ENCODE measurements at regions not wholly inside any gene's neighbourhood (a gene's known extent, or its start where the extent isn't known, plus 50 kb on each side); places are given as distances from the start of the nearest gene placed in this dataset.

- no peak overlapping the region for H3K4me3 Mint-ChIP-seq
- no peaks in the 10 kb centered on the region for H3K27me3 Mint-ChIP-seq
- no peak for DNase-seq
- ChIA-PET POLR2A (no interaction called here), CTCF (interaction anchor here (0.6 to 1.0 kb wide), 2 partner anchors 13 to 43 kb away, joined by 3 to 4 read pairs; no protein-coding TSS in a partner anchor)
- peaks cover 5% of the 10 kb centered on the region for H3K9me3 Mint-ChIP-seq
- H3K4me1 Mint-ChIP-seq = peaks cover 24% of the 10 kb centered on the region
- no peak overlapping the region for H3K27ac Mint-ChIP-seq
- peaks cover 5% of the 10 kb centered on the region for H3K36me3 Mint-ChIP-seq (ENCODE audit: low read depth)
These were observed 274.9 kb downstream of the PRL start for GRCh38 chr6:22021966-22022365.

GRCh38 chr6:22023937-22024336 lies 272.9 kb downstream of the PRL start:
- Mint-ChIP-seq H3K27ac (no peak overlapping the region), H3K36me3 (ENCODE audit: low read depth) (peaks cover 5% of the 10 kb centered on the region)
- POLR2A ChIA-PET = no interaction called here

GRCh38 chr6:22024973-22025467 lies 271.8 kb downstream of the PRL start:
- peak overlapping the region; percentile 76 for H3K27ac Mint-ChIP-seq
- peaks cover 5% of the 10 kb centered on the region for H3K9me3 Mint-ChIP-seq
- H3K27me3 Mint-ChIP-seq = no peaks in the 10 kb centered on the region
- peaks cover 44% of the 10 kb centered on the region for H3K4me1 Mint-ChIP-seq
- CTCF ChIA-PET = interaction anchor here (0.8 to 1.2 kb wide), 2 partner anchors 10 to 1735 kb away, joined by 3 read pairs; no protein-coding TSS in a partner anchor
- POLR2A ChIA-PET = interaction anchor here (0.5 to 0.9 kb wide), 2 partner anchors 38 to 44 kb away, joined by 3 to 4 read pairs; no protein-coding TSS in a partner anchor
- H3K36me3 Mint-ChIP-seq (ENCODE audit: low read depth) = peaks cover 5% of the 10 kb centered on the region
- no peak for DNase-seq
- no peak overlapping the region for H3K4me3 Mint-ChIP-seq

More at GRCh38 chr6:22023937-22024336, 272.9 kb downstream of the PRL start:
- Mint-ChIP-seq H3K9me3 (peaks cover 5% of the 10 kb centered on the region), H3K4me3 (no peak overlapping the region), H3K27me3 (no peaks in the 10 kb centered on the region), H3K4me1 (peaks cover 37% of the 10 kb centered on the region)
- DNase-seq = no peak
- CTCF ChIA-PET = no interaction called here

GRCh38 chr6:22025468-22026163 lies 271.2 kb downstream of the PRL start:
- Mint-ChIP-seq H3K4me3 (peak overlapping the region; percentile 5), H3K9me3 (peaks cover 5% of the 10 kb centered on the region), H3K27me3 (no peaks in the 10 kb centered on the region), H3K27ac (peak overlapping the region; percentile 76), H3K4me1 (peaks cover 44% of the 10 kb centered on the region), H3K36me3 (ENCODE audit: low read depth) (peaks cover 5% of the 10 kb centered on the region)
- peak; percentile 13 for DNase-seq
- CTCF ChIA-PET = interaction anchor here (0.8 to 1.2 kb wide), 2 partner anchors 10 to 1734 kb away, joined by 3 read pairs; no protein-coding TSS in a partner anchor
- POLR2A ChIA-PET = interaction anchor here (0.5 to 0.9 kb wide), 2 partner anchors 37 to 43 kb away, joined by 3 to 4 read pairs; no protein-coding TSS in a partner anchor

GRCh38 chr6:22026164-22026678 lies 270.6 kb downstream of the PRL start:
- CTCF ChIA-PET = no interaction called here
- peaks cover 5% of the 10 kb centered on the region for H3K36me3 Mint-ChIP-seq (ENCODE audit: low read depth)

GRCh38 chr6:22027040-22027725 lies 269.7 kb downstream of the PRL start:
- POLR2A ChIA-PET = no interaction called here
- Mint-ChIP-seq H3K4me3 (no peak overlapping the region), H3K27ac (no peak overlapping the region), H3K36me3 (ENCODE audit: low read depth) (peaks cover 4% of the 10 kb centered on the region), H3K9me3 (peaks cover 3% of the 10 kb centered on the region), H3K4me1 (peaks cover 44% of the 10 kb centered on the region), H3K27me3 (no peaks in the 10 kb centered on the region)
- no peak for DNase-seq
- CTCF ChIA-PET = interaction anchor here (1.0 kb wide), 1 partner anchor 16 kb away, joined by 5 read pairs; no protein-coding TSS in a partner anchor

More at GRCh38 chr6:22026164-22026678, 270.6 kb downstream of the PRL start:
- Mint-ChIP-seq H3K4me1 (peaks cover 44% of the 10 kb centered on the region), H3K9me3 (peaks cover 5% of the 10 kb centered on the region), H3K4me3 (no peak overlapping the region), H3K27me3 (no peaks in the 10 kb centered on the region), H3K27ac (peak overlapping the region; percentile 76)
- no peak for DNase-seq
- POLR2A ChIA-PET = interaction anchor here (0.9 kb wide), 1 partner anchor 37 kb away, joined by 3 read pairs; no protein-coding TSS in a partner anchor

GRCh38 chr6:22028403-22029090 lies 268.3 kb downstream of the PRL start:
- peak overlapping the region; percentile 62 for H3K27ac Mint-ChIP-seq
- DNase-seq = no peak
- peaks cover 2% of the 10 kb centered on the region for H3K9me3 Mint-ChIP-seq
- POLR2A ChIA-PET = no interaction called here
- H3K27me3 Mint-ChIP-seq = no peaks in the 10 kb centered on the region
- no peak overlapping the region for H3K4me3 Mint-ChIP-seq
- peaks cover 44% of the 10 kb centered on the region for H3K4me1 Mint-ChIP-seq
- CTCF ChIA-PET = interaction anchor here (1.0 kb wide), 1 partner anchor 14 kb away, joined by 5 read pairs; no protein-coding TSS in a partner anchor
- no peaks in the 10 kb centered on the region for H3K36me3 Mint-ChIP-seq (ENCODE audit: low read depth)

GRCh38 chr6:22029171-22029570 lies 267.7 kb downstream of the PRL start:
- Mint-ChIP-seq H3K27me3 (no peaks in the 10 kb centered on the region), H3K9me3 (peaks cover 2% of the 10 kb centered on the region), H3K4me1 (peaks cover 40% of the 10 kb centered on the region), H3K4me3 (no peak overlapping the region), H3K36me3 (ENCODE audit: low read depth) (no peaks in the 10 kb centered on the region), H3K27ac (no peak overlapping the region)
- no peak for DNase-seq
- POLR2A ChIA-PET = no interaction called here
- CTCF ChIA-PET = no interaction called here

GRCh38 chr6:22030730-22031619 lies 265.9 kb downstream of the PRL start:
- CTCF ChIA-PET = interaction anchor here (0.6 kb wide), 1 partner anchor 1045 kb away, joined by 3 read pairs; no protein-coding TSS in a partner anchor
- Mint-ChIP-seq H3K36me3 (ENCODE audit: low read depth) (no peaks in the 10 kb centered on the region), H3K4me1 (peaks cover 29% of the 10 kb centered on the region), H3K9me3 (peaks cover 2% of the 10 kb centered on the region), H3K4me3 (no peak overlapping the region), H3K27ac (no peak overlapping the region), H3K27me3 (no peaks in the 10 kb centered on the region)
- no peak for DNase-seq
- POLR2A ChIA-PET = no interaction called here

- no peaks in the 10 kb centered on the region for H3K27me3 Mint-ChIP-seq
- H3K4me3 Mint-ChIP-seq = no peak overlapping the region
- CTCF ChIA-PET = no interaction called here
- H3K9me3 Mint-ChIP-seq = peaks cover 7% of the 10 kb centered on the region
- POLR2A ChIA-PET = no interaction called here
- H3K4me1 Mint-ChIP-seq = peaks cover 2% of the 10 kb centered on the region
- no peak for DNase-seq
- no peak overlapping the region for H3K27ac Mint-ChIP-seq
- H3K36me3 Mint-ChIP-seq (ENCODE audit: low read depth) = no peaks in the 10 kb centered on the region
These were observed 261.1 kb downstream of the PRL start for GRCh38 chr6:22035690-22036089.

GRCh38 chr6:22036275-22036674 lies 260.6 kb downstream of the PRL start:
- ChIA-PET POLR2A (no interaction called here), CTCF (interaction anchor here (0.7 kb wide), 1 partner anchor 1109 kb away, joined by 3 read pairs; no protein-coding TSS in a partner anchor)
- Mint-ChIP-seq H3K27me3 (no peaks in the 10 kb centered on the region), H3K4me1 (peaks cover 2% of the 10 kb centered on the region), H3K9me3 (peaks cover 10% of the 10 kb centered on the region), H3K36me3 (ENCODE audit: low read depth) (no peaks in the 10 kb centered on the region), H3K27ac (peak overlapping the region; percentile 54), H3K4me3 (no peak overlapping the region)
- no peak for DNase-seq

- no peaks in the 10 kb centered on the region for H3K36me3 Mint-ChIP-seq (ENCODE audit: low read depth)
- DNase-seq = no peak
- ChIA-PET CTCF (interaction anchor here (0.7 kb wide), 1 partner anchor 1109 kb away, joined by 3 read pairs; no protein-coding TSS in a partner anchor), POLR2A (no interaction called here)
- H3K9me3 Mint-ChIP-seq = peaks cover 10% of the 10 kb centered on the region
- H3K27ac Mint-ChIP-seq = no peak overlapping the region
- H3K4me3 Mint-ChIP-seq = no peak overlapping the region
- no peaks in the 10 kb centered on the region for H3K27me3 Mint-ChIP-seq
- H3K4me1 Mint-ChIP-seq = peaks cover 2% of the 10 kb centered on the region
These were observed 260.1 kb downstream of the PRL start for GRCh38 chr6:22036699-22037098.
